OCI-LY1 (cell line): ENCODE measurements at regions not wholly inside any gene's neighbourhood (a gene's known extent, or its start where the extent isn't known, plus 50 kb on each side); places are given as distances from the start of the nearest gene placed in this dataset.

Experiments
- H2AFZ ChIP-seq: fragments of 200-600 bp; sonication (generic), shearing (Covaris generic); 2 replicates; pipeline ENCODE4 v1.6.0; 2014; ENCODE audit warnings: antibody characterized with exemption, mild to moderate bottlenecking, low read length
- H3F3A ChIP-seq: fragments of 200-600 bp; sonication (generic), shearing (Covaris generic); 2 replicates; pipeline ENCODE4 v1.6.0; 2014; ENCODE audit warnings: mild to moderate bottlenecking, antibody characterized with exemption, low read length, moderate library complexity; ENCODE audit not compliant: insufficient read depth
- H3K27ac ChIP-seq: fragments of 200-600 bp; sonication (generic); 2 replicates; pipeline ENCODE4 v1.5.1; 2014; ENCODE audit warnings: low read length, mixed run types, mild to moderate bottlenecking, low read depth; ENCODE audit not compliant: poor library complexity, severe bottlenecking
- H3K27me3 ChIP-seq: fragments of 200-600 bp; sonication (generic); 2 replicates; pipeline ENCODE4 v1.6.0; 2014; ENCODE audit warnings: antibody characterized with exemption, mild to moderate bottlenecking, low read length, moderate library complexity; ENCODE audit not compliant: insufficient read depth
- H3K36me3 ChIP-seq: fragments of 200-600 bp; sonication (generic); 2 replicates; pipeline ENCODE4 v1.6.1; 2014; ENCODE audit warnings: mild to moderate bottlenecking, antibody characterized with exemption, low read length, moderate library complexity, mixed read lengths; ENCODE audit not compliant: insufficient read depth
- H3K4me1 ChIP-seq: fragments of 200-600 bp; sonication (generic); 2 replicates; pipeline ENCODE4 v1.5.1; 2014; ENCODE audit warnings: mild to moderate bottlenecking, low read length, moderate library complexity; ENCODE audit not compliant: insufficient read depth, severe bottlenecking
- H3K4me2 ChIP-seq: fragments of 200-600 bp; sonication (generic), shearing (Covaris generic); 2 replicates; pipeline ENCODE4 v1.6.1; 2014; ENCODE audit warnings: low read length
- H3K4me3 ChIP-seq: fragments of 200-600 bp; sonication (generic); 2 replicates; pipeline ENCODE4 v1.5.1; 2014; ENCODE audit warnings: low read length, low read depth, mild to moderate bottlenecking, mixed read lengths; ENCODE audit not compliant: poor library complexity, severe bottlenecking
- H3K79me2 ChIP-seq: fragments of 200-600 bp; shearing (Covaris generic); 2 replicates; pipeline ENCODE4 v1.6.1; 2016; ENCODE audit warnings: mixed run types, low read length, mixed read lengths; ENCODE audit not compliant: insufficient read depth
- H3K9ac ChIP-seq: fragments of 200-600 bp; sonication (generic), shearing (Covaris generic); 2 replicates; pipeline ENCODE4 v1.6.1; 2014; ENCODE audit warnings: mild to moderate bottlenecking, low read length, mixed read lengths
- H3K9me2 ChIP-seq: fragments of 200-600 bp; sonication (generic), shearing (Covaris generic); 2 replicates; pipeline ENCODE4 v1.6.1; 2014; ENCODE audit warnings: low read depth, mild to moderate bottlenecking, low read length, mixed read lengths
- H3K9me3 ChIP-seq: fragments of 200-600 bp; shearing (Covaris generic); 2 replicates; pipeline ENCODE4 v1.6.1; 2014; ENCODE audit warnings: low read length, mixed read lengths
- H4K20me1 ChIP-seq: fragments of 200-600 bp; sonication (generic), shearing (Covaris generic); 2 replicates; pipeline ENCODE4 v1.6.0; 2016; ENCODE audit warnings: mild to moderate bottlenecking, low read length; ENCODE audit not compliant: insufficient read depth
- EZH2 ChIP-seq: fragments of 200-600 bp; sonication (generic), shearing (Covaris generic); IDR thresholded peaks from 2 replicates; pipeline ENCODE4 v1.8.0; 2017; ENCODE audit warnings: borderline replicate concordance, mixed run types, mild to moderate bottlenecking, antibody characterized with exemption, low read length, moderate library complexity, mixed read lengths
- TF ChIP-seq, protein P1 (sequence below): fragments of 200-600 bp; sonication (generic), shearing (Covaris generic); IDR thresholded peaks from 2 replicates; pipeline ENCODE4 v1.5.1; 2017; ENCODE audit warnings: mild to moderate bottlenecking, antibody characterized with exemption, low read length, moderate library complexity, mixed read lengths

- Histone ChIP-seq H3K79me2 (no peaks in the 10 kb centered on the region), H3K4me3 (no peak overlapping the region), H3K9ac (no peak overlapping the region), H2AFZ (no peak overlapping the region), H3K27ac (no peak overlapping the region), H3F3A (no peaks in the 10 kb centered on the region), H3K9me3 (no peaks in the 10 kb centered on the region), H3K4me2 (no peak overlapping the region), H3K9me2 (no peaks in the 10 kb centered on the region), H4K20me1 (no peaks in the 10 kb centered on the region), H3K27me3 (no peaks in the 10 kb centered on the region), H3K36me3 (no peaks in the 10 kb centered on the region), H3K4me1 (no peaks in the 10 kb centered on the region)
- no peak for TF ChIP-seq EZH2
- TF ChIP-seq, protein P1, sequence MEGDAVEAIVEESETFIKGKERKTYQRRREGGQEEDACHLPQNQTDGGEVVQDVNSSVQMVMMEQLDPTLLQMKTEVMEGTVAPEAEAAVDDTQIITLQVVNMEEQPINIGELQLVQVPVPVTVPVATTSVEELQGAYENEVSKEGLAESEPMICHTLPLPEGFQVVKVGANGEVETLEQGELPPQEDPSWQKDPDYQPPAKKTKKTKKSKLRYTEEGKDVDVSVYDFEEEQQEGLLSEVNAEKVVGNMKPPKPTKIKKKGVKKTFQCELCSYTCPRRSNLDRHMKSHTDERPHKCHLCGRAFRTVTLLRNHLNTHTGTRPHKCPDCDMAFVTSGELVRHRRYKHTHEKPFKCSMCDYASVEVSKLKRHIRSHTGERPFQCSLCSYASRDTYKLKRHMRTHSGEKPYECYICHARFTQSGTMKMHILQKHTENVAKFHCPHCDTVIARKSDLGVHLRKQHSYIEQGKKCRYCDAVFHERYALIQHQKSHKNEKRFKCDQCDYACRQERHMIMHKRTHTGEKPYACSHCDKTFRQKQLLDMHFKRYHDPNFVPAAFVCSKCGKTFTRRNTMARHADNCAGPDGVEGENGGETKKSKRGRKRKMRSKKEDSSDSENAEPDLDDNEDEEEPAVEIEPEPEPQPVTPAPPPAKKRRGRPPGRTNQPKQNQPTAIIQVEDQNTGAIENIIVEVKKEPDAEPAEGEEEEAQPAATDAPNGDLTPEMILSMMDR: no peak
Observed at GRCh38 chr5:27140831-27141230, 102.4 kb upstream of the CDH9 start.

DNA sequence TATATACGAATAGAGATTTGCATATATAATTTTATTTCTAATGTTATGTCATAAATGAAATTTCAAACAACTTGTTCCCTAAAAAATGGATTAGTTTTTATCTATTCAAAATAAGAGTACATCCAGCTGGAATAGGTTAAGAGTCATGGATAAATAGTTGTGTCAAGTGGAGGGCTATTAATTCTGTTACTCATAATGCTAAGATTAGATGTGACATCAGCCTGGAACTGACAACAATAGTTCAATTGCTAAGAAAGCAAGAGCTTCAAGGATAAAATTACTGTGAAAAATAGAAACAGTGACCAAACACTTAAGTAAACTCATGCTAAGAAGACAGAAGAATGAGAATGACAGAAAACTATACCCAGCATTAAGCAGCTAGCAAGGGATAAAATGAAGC lies 92.2 kb upstream of the CDH9 start:
- no peaks in the 10 kb centered on the region for H3K9me3 ChIP-seq
- no peak overlapping the region for H3K4me2 ChIP-seq
- no peaks in the 10 kb centered on the region for H3F3A ChIP-seq
- no peak overlapping the region for H2AFZ ChIP-seq
- no peak overlapping the region for H3K27ac ChIP-seq
- H3K4me3 ChIP-seq: no peak overlapping the region
- TF ChIP-seq, protein P1: no peak
- no peak for TF ChIP-seq EZH2
- no peaks in the 10 kb centered on the region for H3K36me3 ChIP-seq
- H3K4me1 ChIP-seq: no peaks in the 10 kb centered on the region
- no peaks in the 10 kb centered on the region for H3K27me3 ChIP-seq
- H3K79me2 ChIP-seq: no peaks in the 10 kb centered on the region
- H3K9me2 ChIP-seq: no peaks in the 10 kb centered on the region
- no peaks in the 10 kb centered on the region for H4K20me1 ChIP-seq
- H3K9ac ChIP-seq: no peak overlapping the region

GRCh38 chr5:27129926-27130325 lies 91.5 kb upstream of the CDH9 start:
- H3K4me3 ChIP-seq: no peak overlapping the region
- no peaks in the 10 kb centered on the region for H3K79me2 ChIP-seq
- no peaks in the 10 kb centered on the region for H3F3A ChIP-seq
- H2AFZ ChIP-seq: no peak overlapping the region
- no peak for TF ChIP-seq EZH2
- TF ChIP-seq, protein P1: no peak
- H3K4me2 ChIP-seq: no peak overlapping the region
- no peaks in the 10 kb centered on the region for H3K9me2 ChIP-seq
- H3K9ac ChIP-seq: no peak overlapping the region
- H3K27ac ChIP-seq: no peak overlapping the region
- no peaks in the 10 kb centered on the region for H3K27me3 ChIP-seq
- no peaks in the 10 kb centered on the region for H4K20me1 ChIP-seq
- H3K4me1 ChIP-seq: no peaks in the 10 kb centered on the region
- no peaks in the 10 kb centered on the region for H3K9me3 ChIP-seq
- H3K36me3 ChIP-seq: no peaks in the 10 kb centered on the region
